HUES64 (cell line): ENCODE measurements at regions not wholly inside any gene's neighbourhood (a gene's known extent, or its start where the extent isn't known, plus 50 kb on each side); places are given as distances from the start of the nearest gene placed in this dataset.
A peak's percentile ranks its signal among the peaks of the same experiment; 100 is the strongest.

Experiments
- H3K27ac ChIP-seq: 2 replicates; pipeline ENCODE4 v1.7.0; 2013; ENCODE audit warnings: low read depth, low read length, inconsistent platforms
- H3K27me3 ChIP-seq: 2 replicates; pipeline ENCODE4 v1.6.1; 2013; ENCODE audit warnings: mild to moderate bottlenecking, low read length; ENCODE audit not compliant: insufficient read depth
- H3K36me3 ChIP-seq: 2 replicates; pipeline ENCODE4 v1.6.1; 2013; ENCODE audit warnings: mild to moderate bottlenecking, low read length; ENCODE audit not compliant: insufficient read depth
- H3K4me1 ChIP-seq: 2 replicates; pipeline ENCODE4 v1.6.1; 2013; ENCODE audit warnings: mild to moderate bottlenecking, low read length, moderate library complexity; ENCODE audit not compliant: insufficient read depth
- H3K4me3 ChIP-seq: 2 replicates; pipeline ENCODE4 v1.5.1; 2013; ENCODE audit warnings: mild to moderate bottlenecking, low read length, moderate library complexity
- H3K9ac ChIP-seq: 2 replicates; pipeline ENCODE4 v1.6.1; 2013; ENCODE audit warnings: mild to moderate bottlenecking, low read depth, low read length
- H3K9me3 ChIP-seq: 2 replicates; pipeline ENCODE4 v1.6.1; 2013; ENCODE audit warnings: low read depth, low read length; ENCODE audit not compliant: insufficient read depth
- WGBS: fragments of 150-250, 120-280 bp; methylation state at CpG from one replicate; pipeline ENCODE4 v1.1.7; 2013; ENCODE audit warnings: missing lambda C conversion rate; 5-methylcytosine and 5-hydroxymethylcytosine counted together

- no peak overlapping the region for H3K9ac ChIP-seq
- H3K27me3 ChIP-seq: no peaks in the 10 kb centered on the region
Measured at GRCh38 chr1:57901208-57901919, 477.5 kb upstream of the DAB1 start.

GRCh38 chr1:57898531-57898930 lies 474.7 kb upstream of the DAB1 start:
- H3K9ac ChIP-seq: no peak overlapping the region
- H3K27ac ChIP-seq: no peak overlapping the region
- no peaks in the 10 kb centered on the region for H3K9me3 ChIP-seq
- 96% methylated on average over 3 of the region's 7 CpGs for WGBS
- no peak overlapping the region for H3K4me3 ChIP-seq
- no peaks in the 10 kb centered on the region for H3K27me3 ChIP-seq
- no peaks in the 10 kb centered on the region for H3K36me3 ChIP-seq
- peaks cover 13% of the 10 kb centered on the region for H3K4me1 ChIP-seq

More at GRCh38 chr1:57901208-57901919, 477.5 kb upstream of the DAB1 start:
- H3K4me3 ChIP-seq: no peak overlapping the region
- no peak overlapping the region for H3K27ac ChIP-seq
- H3K4me1 ChIP-seq: no peaks in the 10 kb centered on the region
- H3K36me3 ChIP-seq: no peaks in the 10 kb centered on the region
- 87% methylated on average over 6 of the region's 7 CpGs for WGBS
- H3K9me3 ChIP-seq: no peaks in the 10 kb centered on the region

GRCh38 chr1:57897581-57897980 lies 473.7 kb upstream of the DAB1 start:
- 87% methylated on average over 3 of the region's 3 CpGs for WGBS
- H3K36me3 ChIP-seq: no peaks in the 10 kb centered on the region
- H3K9me3 ChIP-seq: no peaks in the 10 kb centered on the region
- peaks cover 19% of the 10 kb centered on the region for H3K4me1 ChIP-seq
- H3K9ac ChIP-seq: no peak overlapping the region
- no peaks in the 10 kb centered on the region for H3K27me3 ChIP-seq
- no peak overlapping the region for H3K27ac ChIP-seq
- no peak overlapping the region for H3K4me3 ChIP-seq

GRCh38 chr1:57894315-57894714 lies 470.5 kb upstream of the DAB1 start:
- Histone ChIP-seq H3K9me3 (no peaks in the 10 kb centered on the region), H3K4me3 (no peak overlapping the region), H3K9ac (0 out of 2 replicates have a peak overlapping the region, but pooled peaks have one; percentile 41), H3K4me1 (peaks cover 23% of the 10 kb centered on the region), H3K27ac (no peak overlapping the region), H3K27me3 (no peaks in the 10 kb centered on the region), H3K36me3 (no peaks in the 10 kb centered on the region)
- WGBS: 40% methylated on average over 3 of the region's 3 CpGs

- Histone ChIP-seq H3K9me3 (no peaks in the 10 kb centered on the region), H3K4me1 (peaks cover 29% of the 10 kb centered on the region)
- 89% methylated on average over 5 of the region's 7 CpGs for WGBS
Measured at GRCh38 chr1:57889676-57890320, 465.9 kb upstream of the DAB1 start.

GRCh38 chr1:57887964-57888491 lies 464.2 kb upstream of the DAB1 start:
- Histone ChIP-seq H3K4me1 (peaks cover 17% of the 10 kb centered on the region), H3K27ac (no peak overlapping the region), H3K9ac (no peak overlapping the region), H3K36me3 (no peaks in the 10 kb centered on the region), H3K27me3 (no peaks in the 10 kb centered on the region), H3K9me3 (no peaks in the 10 kb centered on the region), H3K4me3 (no peak overlapping the region)
- WGBS: 81% methylated on average over 5 of the region's 5 CpGs

More at GRCh38 chr1:57889676-57890320, 465.9 kb upstream of the DAB1 start:
- Histone ChIP-seq H3K27ac (no peak overlapping the region), H3K4me3 (no peak overlapping the region), H3K9ac (no peak overlapping the region), H3K27me3 (no peaks in the 10 kb centered on the region), H3K36me3 (no peaks in the 10 kb centered on the region)

GRCh38 chr1:57886376-57886775 lies 462.5 kb upstream of the DAB1 start:
- peaks cover 23% of the 10 kb centered on the region for H3K4me1 ChIP-seq
- H3K9me3 ChIP-seq: no peaks in the 10 kb centered on the region
- H3K4me3 ChIP-seq: no peak overlapping the region
- no peaks in the 10 kb centered on the region for H3K36me3 ChIP-seq
- no peaks in the 10 kb centered on the region for H3K27me3 ChIP-seq
- H3K9ac ChIP-seq: no peak overlapping the region
- no peak overlapping the region for H3K27ac ChIP-seq
- WGBS: 93% methylated on average over 7 of the region's 7 CpGs

GRCh38 chr1:57883642-57883995 lies 459.8 kb upstream of the DAB1 start:
- Histone ChIP-seq H3K4me1 (peaks cover 19% of the 10 kb centered on the region), H3K9ac (no peak overlapping the region), H3K9me3 (no peaks in the 10 kb centered on the region), H3K27me3 (no peaks in the 10 kb centered on the region), H3K4me3 (no peak overlapping the region), H3K36me3 (no peaks in the 10 kb centered on the region), H3K27ac (no peak overlapping the region)
- 96% methylated on average over 4 of the region's 4 CpGs for WGBS

- Histone ChIP-seq H3K36me3 (no peaks in the 10 kb centered on the region), H3K27ac (no peak overlapping the region), H3K27me3 (no peaks in the 10 kb centered on the region), H3K4me3 (no peak overlapping the region), H3K4me1 (peaks cover 14% of the 10 kb centered on the region), H3K9ac (no peak overlapping the region), H3K9me3 (no peaks in the 10 kb centered on the region)
- WGBS: 95% methylated on average over 6 of the region's 6 CpGs
Measured at GRCh38 chr1:57882934-57883641, 459.2 kb upstream of the DAB1 start.

GRCh38 chr1:57882072-57882471 lies 458.2 kb upstream of the DAB1 start:
- no peak overlapping the region for H3K27ac ChIP-seq
- H3K27me3 ChIP-seq: no peaks in the 10 kb centered on the region
- no peak overlapping the region for H3K4me3 ChIP-seq
- H3K9ac ChIP-seq: no peak overlapping the region
- no peaks in the 10 kb centered on the region for H3K9me3 ChIP-seq
- no peaks in the 10 kb centered on the region for H3K36me3 ChIP-seq
- WGBS: 83% methylated on average over 3 of the region's 3 CpGs
- peaks cover 10% of the 10 kb centered on the region; the same call in 1 of the 2 replicates for H3K4me1 ChIP-seq

GRCh38 chr1:57881639-57882038 lies 457.8 kb upstream of the DAB1 start:
- Histone ChIP-seq H3K27me3 (no peaks in the 10 kb centered on the region), H3K27ac (no peak overlapping the region), H3K9me3 (no peaks in the 10 kb centered on the region), H3K36me3 (no peaks in the 10 kb centered on the region), H3K4me1 (peaks cover 10% of the 10 kb centered on the region; the same call in 1 of the 2 replicates), H3K9ac (no peak overlapping the region), H3K4me3 (no peak overlapping the region)
- WGBS: 93% methylated on average over 1 of the region's 2 CpGs
